Neutrophil (primary cell): ENCODE measurements at regions not wholly inside any gene's neighbourhood (a gene's known extent, or its start where the extent isn't known, plus 50 kb on each side); places are given as distances from the start of the nearest gene placed in this dataset.

ENCODE experiments used
- H3K27ac ChIP-seq: fragments of 200-600 bp; sonication (generic); 2 replicates; pipeline ENCODE4 v1.5.1; 2016; ENCODE audit warnings: mild to moderate bottlenecking, moderate library complexity
- H3K27me3 ChIP-seq: fragments of 200-600 bp; sonication (generic); 2 replicates; pipeline ENCODE4 v1.6.0; 2016; ENCODE audit warnings: mild to moderate bottlenecking
- H3K36me3 ChIP-seq: fragments of 200-600 bp; sonication (generic); 2 replicates; pipeline ENCODE4 v1.5.1; 2017
- H3K4me1 ChIP-seq, 2 experiments: fragments of 200-600 bp in 1 of 2; sonication (generic) in 1 of 2; 1 replicate in 1 of 2; 2 replicates in 1 of 2; pipeline versions ENCODE4 v1.5.1 to v1.6.1; 2013 to 2016; ENCODE audit warnings: low read depth in 1 of 2, low read length in 1 of 2, mild to moderate bottlenecking in 1 of 2, moderate library complexity in 1 of 2; ENCODE audit not compliant: control insufficient read depth in 1 of 2, insufficient read depth in 1 of 2
- H3K4me3 ChIP-seq, 2 experiments: fragments of 200-600 bp in 1 of 2; sonication (generic) in 1 of 2; 1 replicate in 1 of 2; 2 replicates in 1 of 2; pipeline ENCODE4 v1.5.1; 2013 to 2016; ENCODE audit warnings: low read depth in 1 of 2, low read length in 1 of 2, mild to moderate bottlenecking in 1 of 2, moderate library complexity in 1 of 2
- H3K9me3 ChIP-seq: fragments of 200-600 bp; sonication (generic); 2 replicates; pipeline ENCODE4 v1.5.1; 2016
- TF ChIP-seq, protein P1 (sequence below): fragments of 200-600 bp; sonication (generic); IDR thresholded peaks from 2 replicates; pipeline ENCODE4 v1.5.1; 2016; ENCODE audit warnings: antibody characterized with exemption

DNA sequence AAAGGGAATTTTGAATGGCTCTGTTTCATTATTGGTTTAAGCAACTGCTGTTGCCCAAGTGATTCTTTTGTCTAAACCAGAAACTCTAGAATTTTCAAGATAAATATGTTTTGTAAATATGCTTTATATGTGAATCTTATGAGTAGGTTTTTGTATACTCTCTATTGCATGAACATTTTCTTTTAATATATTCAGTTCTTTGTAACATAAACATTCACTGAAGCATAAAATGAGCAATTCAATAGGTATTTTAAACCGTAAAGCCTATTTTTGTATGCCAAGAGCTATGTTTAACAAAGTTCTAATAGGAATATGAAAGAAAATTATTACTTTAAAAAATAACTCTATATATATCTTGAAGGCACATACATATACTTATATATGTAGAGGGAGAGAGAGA is 293.1 kb downstream of the PSAT1 start:
- Histone ChIP-seq H3K36me3 (no peaks in the 10 kb centered on the region), H3K27me3 (no peaks in the 10 kb centered on the region), H3K27ac (no peak overlapping the region), H3K4me1 (peaks cover 0 to 6% of the 10 kb centered on the region in 2 experiments), H3K9me3 (no peaks in the 10 kb centered on the region), H3K4me3 (no peak overlapping the region)
- TF ChIP-seq, protein P1, sequence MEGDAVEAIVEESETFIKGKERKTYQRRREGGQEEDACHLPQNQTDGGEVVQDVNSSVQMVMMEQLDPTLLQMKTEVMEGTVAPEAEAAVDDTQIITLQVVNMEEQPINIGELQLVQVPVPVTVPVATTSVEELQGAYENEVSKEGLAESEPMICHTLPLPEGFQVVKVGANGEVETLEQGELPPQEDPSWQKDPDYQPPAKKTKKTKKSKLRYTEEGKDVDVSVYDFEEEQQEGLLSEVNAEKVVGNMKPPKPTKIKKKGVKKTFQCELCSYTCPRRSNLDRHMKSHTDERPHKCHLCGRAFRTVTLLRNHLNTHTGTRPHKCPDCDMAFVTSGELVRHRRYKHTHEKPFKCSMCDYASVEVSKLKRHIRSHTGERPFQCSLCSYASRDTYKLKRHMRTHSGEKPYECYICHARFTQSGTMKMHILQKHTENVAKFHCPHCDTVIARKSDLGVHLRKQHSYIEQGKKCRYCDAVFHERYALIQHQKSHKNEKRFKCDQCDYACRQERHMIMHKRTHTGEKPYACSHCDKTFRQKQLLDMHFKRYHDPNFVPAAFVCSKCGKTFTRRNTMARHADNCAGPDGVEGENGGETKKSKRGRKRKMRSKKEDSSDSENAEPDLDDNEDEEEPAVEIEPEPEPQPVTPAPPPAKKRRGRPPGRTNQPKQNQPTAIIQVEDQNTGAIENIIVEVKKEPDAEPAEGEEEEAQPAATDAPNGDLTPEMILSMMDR = no peak

DNA sequence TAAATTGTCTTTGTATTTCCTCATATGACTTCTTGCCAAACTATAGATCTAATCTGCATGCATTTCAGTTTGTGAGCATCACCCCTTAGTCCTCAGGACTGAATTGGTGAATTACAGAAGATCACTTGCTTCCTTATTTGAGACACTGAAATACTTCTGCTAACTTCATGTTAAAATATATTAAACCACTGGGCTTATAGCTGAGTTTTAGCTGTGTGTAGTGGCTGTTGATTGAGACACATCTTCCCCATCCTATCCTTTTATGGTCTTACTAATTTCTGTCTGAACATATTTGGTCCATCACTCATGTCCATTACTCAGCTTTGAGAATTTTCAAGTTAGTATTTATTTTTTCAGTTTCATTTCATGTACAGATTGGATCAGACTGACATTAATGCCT is 295.9 kb downstream of the PSAT1 start:
- no peaks in the 10 kb centered on the region for H3K36me3 ChIP-seq

DNA sequence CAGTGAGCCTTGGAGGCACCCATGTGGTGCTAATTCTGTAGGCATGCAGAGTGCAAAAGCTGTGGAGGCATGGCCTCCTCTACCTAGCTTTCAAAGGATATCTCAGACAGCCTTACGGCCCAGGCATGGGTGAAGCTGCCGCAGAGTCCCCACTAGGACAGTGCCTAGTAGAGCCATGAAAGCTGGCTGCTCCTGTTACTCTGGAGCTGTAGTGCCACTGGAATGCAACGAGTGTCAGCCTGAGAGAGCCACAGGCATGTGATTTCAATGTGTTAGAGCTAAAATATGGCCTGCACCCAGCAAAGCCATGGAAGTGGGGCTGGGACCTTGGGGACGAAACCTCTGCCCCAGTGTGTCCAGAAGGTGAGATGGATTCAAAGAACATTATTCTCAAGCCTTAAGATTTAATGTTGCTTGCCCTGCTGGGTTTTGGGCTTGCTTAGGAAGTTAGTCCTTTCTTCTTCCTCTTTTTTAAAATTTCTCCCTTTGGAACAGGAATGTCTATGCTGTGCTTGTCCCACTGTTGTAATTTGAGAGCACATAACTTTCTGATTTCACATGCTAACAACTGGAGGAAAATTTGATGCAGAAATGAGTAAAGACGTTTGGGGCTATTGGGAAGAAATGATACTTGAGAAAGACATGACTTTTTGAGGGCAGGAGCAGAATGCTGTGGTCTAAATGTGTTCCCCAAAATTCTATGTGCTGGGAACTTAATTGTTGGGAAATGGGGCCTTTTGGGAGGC is 298.4 kb downstream of the PSAT1 start:
- TF ChIP-seq, protein P1 = no peak
- H3K27me3 ChIP-seq = no peaks in the 10 kb centered on the region
- no peak overlapping the region for H3K27ac ChIP-seq
- H3K9me3 ChIP-seq = no peaks in the 10 kb centered on the region
- H3K4me3 ChIP-seq = no peak overlapping the region
- H3K4me1 ChIP-seq = peaks cover 5 to 9% of the 10 kb centered on the region in 2 experiments
- no peaks in the 10 kb centered on the region for H3K36me3 ChIP-seq

More for the DNA sequence above, 295.9 kb downstream of the PSAT1 start:
- Histone ChIP-seq H3K27ac (no peak overlapping the region), H3K27me3 (no peaks in the 10 kb centered on the region), H3K4me1 (peaks cover 0 to 6% of the 10 kb centered on the region in 2 experiments), H3K4me3 (no peak overlapping the region), H3K9me3 (no peaks in the 10 kb centered on the region)
- TF ChIP-seq, protein P1 = no peak

DNA sequence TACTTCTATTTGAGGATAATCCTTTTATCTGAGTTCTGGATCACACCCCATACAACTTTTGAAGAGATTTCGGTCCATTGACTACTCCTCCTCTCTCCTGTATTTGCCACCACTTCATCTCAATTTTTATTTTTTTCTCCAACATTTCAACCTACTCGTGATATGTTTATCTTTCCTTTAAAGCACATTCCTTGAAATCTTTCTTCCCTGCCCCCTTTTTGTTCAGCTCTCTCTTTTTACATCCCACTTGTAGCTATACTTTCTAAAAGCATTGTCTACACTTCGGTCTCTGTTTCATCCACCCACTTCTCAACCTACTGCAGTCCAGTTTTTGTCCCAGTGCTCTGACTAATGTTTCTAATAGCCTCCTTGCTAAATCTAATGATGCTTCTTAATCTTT is 299.4 kb downstream of the PSAT1 start:
- H3K9me3 ChIP-seq = no peaks in the 10 kb centered on the region
- H3K27ac ChIP-seq = no peak overlapping the region
- TF ChIP-seq, protein P1 = no peak
- H3K27me3 ChIP-seq = no peaks in the 10 kb centered on the region
- no peaks in the 10 kb centered on the region for H3K36me3 ChIP-seq
- no peak overlapping the region for H3K4me3 ChIP-seq
- peaks cover 4 to 5% of the 10 kb centered on the region in 2 experiments for H3K4me1 ChIP-seq

DNA sequence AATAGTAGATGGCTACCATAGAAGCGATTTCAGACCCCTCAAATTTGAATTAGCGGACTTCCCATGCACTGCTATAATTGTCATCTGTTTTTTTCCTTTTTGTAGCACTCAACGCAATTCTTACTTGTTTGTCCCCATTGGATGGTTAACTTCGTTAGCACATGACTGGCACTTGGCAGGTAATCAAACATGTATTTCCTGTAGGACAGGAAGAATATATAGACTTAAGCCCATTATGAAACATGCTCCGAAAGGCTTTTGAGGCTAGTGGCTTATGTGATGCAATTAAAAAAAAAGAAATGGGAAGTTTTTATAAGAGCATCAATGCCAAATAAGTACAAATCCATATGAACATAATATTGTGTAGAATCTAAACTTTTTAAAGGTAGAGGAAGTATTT is 301.2 kb downstream of the PSAT1 start:
- peaks cover 8% of the 10 kb centered on the region for H3K27me3 ChIP-seq
- H3K4me1 ChIP-seq = peaks cover 4 to 5% of the 10 kb centered on the region in 2 experiments
- no peak overlapping the region for H3K4me3 ChIP-seq
- H3K9me3 ChIP-seq = no peaks in the 10 kb centered on the region
- no peaks in the 10 kb centered on the region for H3K36me3 ChIP-seq
- no peak overlapping the region for H3K27ac ChIP-seq
- TF ChIP-seq, protein P1 = no peak
